Breast epithelium (tissue), 4 donors: ENCODE measurements at regions not wholly inside any gene's neighbourhood (a gene's known extent, or its start where the extent isn't known, plus 50 kb on each side); places are given as distances from the start of the nearest gene placed in this dataset.
A peak's percentile ranks its signal among the peaks of the same experiment; 100 is the strongest.

Experiments
- DNase-seq, 2 donors: peaks; one replicate each; pipeline ENCODE4 v3.0.0-alpha.2; 2019; ENCODE audit warnings: low spot score in 2 of 2
- H3K27ac ChIP-seq, 2 donors: fragments of 200-600 bp; sonication (generic) in 1 of 2; one replicate each; pipeline ENCODE4 v1.5.1; 2016 to 2019; ENCODE audit warnings: mild to moderate bottlenecking in 1 of 2
- H3K27me3 ChIP-seq, 2 donors: fragments of 200-600 bp; sonication (generic) in 1 of 2; one replicate each; pipeline versions ENCODE4 v1.5.1 to v1.6.0; 2017 to 2019; ENCODE audit warnings: control low read depth in 1 of 2, mild to moderate bottlenecking in 1 of 2
- H3K36me3 ChIP-seq: fragments of 200-600 bp; one replicate; pipeline ENCODE4 v1.5.1; 2019
- H3K4me1 ChIP-seq, 2 donors: fragments of 200-600 bp; sonication (generic); one replicate each; pipeline ENCODE4 v1.5.1; 2016 to 2019; ENCODE audit warnings: control low read depth in 1 of 2
- H3K4me3 ChIP-seq, 3 donors: fragments of 200-600 bp; sonication (generic); 1 replicate in 2 of 3; 2 replicates in 1 of 3; pipeline ENCODE4 v1.5.1; 2016 to 2019; ENCODE audit warnings: mild to moderate bottlenecking in 3 of 3, moderate library complexity in 2 of 3
- H3K9me3 ChIP-seq, 2 donors: fragments of 200-600 bp; sonication (generic) in 1 of 2; one replicate each; pipeline ENCODE4 v1.5.1; 2016 to 2019; ENCODE audit warnings: control low read depth in 1 of 2
- CTCF ChIP-seq, 3 donors: fragments of 450-650 bp; IDR thresholded peaks; one replicate each; pipeline ENCODE4 v1.5.1; 2016 to 2017; ENCODE audit warnings: antibody characterized with exemption in 3 of 3, mild to moderate bottlenecking in 3 of 3, moderate library complexity in 3 of 3
- POLR2A ChIP-seq: fragments of 450-650 bp; IDR thresholded peaks from one replicate; pipeline ENCODE4 v1.6.1; 2016; ENCODE audit warnings: antibody characterized with exemption, mild to moderate bottlenecking, moderate library complexity
- POLR2AphosphoS5 ChIP-seq, 3 donors: sonication (generic); formaldehyde crosslinking; IDR thresholded peaks; one replicate each; pipeline ENCODE4 v1.6.1; 2017; ENCODE audit warnings: antibody characterized with exemption in 3 of 3
- intact Hi-C: fragments of 100-400 bp; cut with DNase I; formaldehyde crosslinking; loops from one replicate; pipeline ENCODE4 v1.15.1; 2023; ENCODE audit warnings: low total_unique reads

- intact Hi-C loops: no loop called here
Observed at GRCh38 chr6:14038467-14039437, 78.8 kb upstream of the CD83 start.

GRCh38 chr6:14040042-14040441, 77.5 kb upstream of the CD83 start:
- Histone ChIP-seq H3K27ac (no peak overlapping the region), H3K27me3 (no peaks in the 10 kb centered on the region), H3K9me3 (no peaks in the 10 kb centered on the region), H3K4me3 (no peak overlapping the region), H3K36me3 (no peaks in the 10 kb centered on the region), H3K4me1 (no peaks in the 10 kb centered on the region)
- DNase-seq: no peak
- no peak for TF ChIP-seq POLR2A
- no peak for TF ChIP-seq POLR2AphosphoS5 (IDR thresholded peaks at IDR 0.05)
- intact Hi-C loops: no loop called here

More at GRCh38 chr6:14038467-14039437, 78.8 kb upstream of the CD83 start:
- Histone ChIP-seq H3K9me3 (no peaks in the 10 kb centered on the region), H3K4me3 (no peak overlapping the region), H3K27ac (no peak overlapping the region), H3K4me1 (no peaks in the 10 kb centered on the region), H3K36me3 (no peaks in the 10 kb centered on the region), H3K27me3 (no peaks in the 10 kb centered on the region)
- TF ChIP-seq CTCF (IDR thresholded peaks at IDR 0.05) (no peak), POLR2AphosphoS5 (IDR thresholded peaks at IDR 0.05) (no peak), POLR2A (no peak)
- DNase-seq: no peak

- no peaks in the 10 kb centered on the region for H3K36me3 ChIP-seq
- TF ChIP-seq POLR2A: no peak
- peak in 2 of 3 donors; percentile 51 to 56 for TF ChIP-seq CTCF (IDR thresholded peaks at IDR 0.05)
- TF ChIP-seq POLR2AphosphoS5 (IDR thresholded peaks at IDR 0.05): no peak
- H3K27me3 ChIP-seq: no peaks in the 10 kb centered on the region
- intact Hi-C loops: loop anchor here (5.0 kb wide), 1 partner anchor 134 kb away; no protein-coding TSS in a partner anchor
- DNase-seq: no peak
- no peaks in the 10 kb centered on the region for H3K9me3 ChIP-seq
- no peak overlapping the region for H3K4me3 ChIP-seq
- no peaks in the 10 kb centered on the region for H3K4me1 ChIP-seq
- no peak overlapping the region for H3K27ac ChIP-seq
Observed at GRCh38 chr6:14046476-14047068, 71.0 kb upstream of the CD83 start.

DNA sequence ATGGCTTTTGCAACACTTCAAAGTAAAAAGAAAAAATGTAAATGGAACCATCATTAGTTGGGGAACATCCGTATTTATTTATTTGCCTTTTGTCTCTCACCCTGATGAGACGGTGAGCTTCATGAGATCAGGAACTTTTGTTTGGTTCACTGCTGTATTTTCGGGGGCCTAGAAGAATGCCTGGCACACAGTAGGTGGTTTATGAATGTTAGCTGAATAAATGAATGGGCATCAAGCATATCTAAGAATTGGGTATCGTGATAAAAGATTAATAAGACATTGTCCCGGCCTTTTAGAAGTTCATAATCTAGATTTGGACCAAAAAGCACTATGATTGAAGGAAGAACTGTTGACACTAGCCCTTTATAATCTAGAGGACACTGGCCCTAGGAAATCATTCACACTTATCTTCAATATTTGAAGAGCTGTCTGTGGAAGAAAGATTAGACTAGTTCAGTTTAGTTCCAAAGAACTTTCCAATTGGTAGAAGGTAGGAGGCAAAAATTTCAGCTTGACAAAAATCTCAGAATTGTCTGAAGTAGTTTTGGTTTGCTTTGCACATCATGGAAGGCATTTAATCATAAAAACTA, 70.3 kb upstream of the CD83 start:
- no peaks in the 10 kb centered on the region for H3K36me3 ChIP-seq
- no peak overlapping the region for H3K4me3 ChIP-seq
- intact Hi-C loops: loop anchor here (5.0 kb wide), 1 partner anchor 135 kb away; no protein-coding TSS in a partner anchor
- H3K27me3 ChIP-seq: no peaks in the 10 kb centered on the region
- no peak for DNase-seq
- H3K4me1 ChIP-seq: no peaks in the 10 kb centered on the region
- TF ChIP-seq CTCF (IDR thresholded peaks at IDR 0.05) (no peak), POLR2AphosphoS5 (IDR thresholded peaks at IDR 0.05) (no peak), POLR2A (no peak)
- no peaks in the 10 kb centered on the region for H3K9me3 ChIP-seq
- no peak overlapping the region for H3K27ac ChIP-seq

GRCh38 chr6:14048837-14049236, 68.7 kb upstream of the CD83 start:
- H3K9me3 ChIP-seq: no peaks in the 10 kb centered on the region
- intact Hi-C loops: loop anchor here (5.0 kb wide), 1 partner anchor 137 kb away; no protein-coding TSS in a partner anchor
- H3K4me1 ChIP-seq: no peaks in the 10 kb centered on the region
- H3K4me3 ChIP-seq: no peak overlapping the region
- H3K36me3 ChIP-seq: no peaks in the 10 kb centered on the region
- no peak for DNase-seq
- H3K27me3 ChIP-seq: no peaks in the 10 kb centered on the region
- TF ChIP-seq CTCF (IDR thresholded peaks at IDR 0.05) (no peak), POLR2AphosphoS5 (IDR thresholded peaks at IDR 0.05) (no peak), POLR2A (no peak)
- H3K27ac ChIP-seq: no peak overlapping the region
